T-helper 1 cell treated with Interleukin-12 subunit alpha and Interleukin-12 subunit beta and Interleukin-4 antibody, amounts not matched to agents 30 μg/mL and 1 μg/mL, for 36 hours (primary cell): ENCODE measurements at regions not wholly inside any gene's neighbourhood (a gene's known extent, or its start where the extent isn't known, plus 50 kb on each side); places are given as distances from the start of the nearest gene placed in this dataset.
"Not testable (repeated sequence)": the region's sequence is repeated elsewhere in the genome, so short reads cannot be mapped to it uniquely, and the experiment has no call there.

Experiments
- H3K27ac Mint-ChIP-seq: one replicate; pipeline ENCODE4 v1.8.0; 2021; ENCODE audit warnings: mild to moderate bottlenecking, mixed read lengths
- H3K27me3 Mint-ChIP-seq: one replicate; pipeline ENCODE4 v1.8.0; 2021; ENCODE audit warnings: low read depth, mixed read lengths
- H3K36me3 Mint-ChIP-seq: one replicate; pipeline ENCODE4 v1.8.0; 2021; ENCODE audit warnings: low read depth, mixed read lengths
- H3K4me1 Mint-ChIP-seq: one replicate; pipeline ENCODE4 v1.8.0; 2021; ENCODE audit warnings: low read depth, mixed read lengths
- H3K4me3 Mint-ChIP-seq: one replicate; pipeline ENCODE4 v1.8.0; 2021; ENCODE audit warnings: mild to moderate bottlenecking, moderate library complexity, mixed read lengths
- H3K9me3 Mint-ChIP-seq: one replicate; pipeline ENCODE4 v1.8.0; 2021; ENCODE audit warnings: mixed read lengths

GRCh38 chr3:61411009-61411662 is 150.2 kb upstream of the PTPRG start:
- no peak overlapping the region for H3K4me3 Mint-ChIP-seq
- peaks cover 10% of the 10 kb centered on the region for H3K27me3 Mint-ChIP-seq
- H3K9me3 Mint-ChIP-seq = peaks cover 3% of the 10 kb centered on the region
- no peak overlapping the region for H3K27ac Mint-ChIP-seq
- H3K36me3 Mint-ChIP-seq = no peaks in the 10 kb centered on the region
- peaks cover 5% of the 10 kb centered on the region for H3K4me1 Mint-ChIP-seq

- H3K9me3 Mint-ChIP-seq = peaks cover 3% of the 10 kb centered on the region
- H3K27ac Mint-ChIP-seq = no peak overlapping the region
- peaks cover 7% of the 10 kb centered on the region for H3K27me3 Mint-ChIP-seq
- H3K4me1 Mint-ChIP-seq = peaks cover 5% of the 10 kb centered on the region
- H3K4me3 Mint-ChIP-seq = no peak overlapping the region
- no peaks in the 10 kb centered on the region for H3K36me3 Mint-ChIP-seq
Observed at GRCh38 chr3:61414456-61414855, 146.9 kb upstream of the PTPRG start.

GRCh38 chr3:61415201-61415600 is 146.2 kb upstream of the PTPRG start:
- Mint-ChIP-seq H3K27me3 (peaks cover 7% of the 10 kb centered on the region), H3K4me1 (peaks cover 8% of the 10 kb centered on the region), H3K9me3 (peaks cover 3% of the 10 kb centered on the region), H3K4me3 (no peak overlapping the region), H3K27ac (no peak overlapping the region), H3K36me3 (no peaks in the 10 kb centered on the region)

- H3K4me3 Mint-ChIP-seq = no peak overlapping the region
- peaks cover 10% of the 10 kb centered on the region for H3K4me1 Mint-ChIP-seq
- peaks cover 6% of the 10 kb centered on the region for H3K27me3 Mint-ChIP-seq
- no peaks in the 10 kb centered on the region for H3K36me3 Mint-ChIP-seq
- H3K27ac Mint-ChIP-seq = no peak overlapping the region
- peaks cover 3% of the 10 kb centered on the region for H3K9me3 Mint-ChIP-seq
Observed at GRCh38 chr3:61416618-61417017, 144.8 kb upstream of the PTPRG start.

- no peak overlapping the region for H3K27ac Mint-ChIP-seq
- H3K4me1 Mint-ChIP-seq = peaks cover 10% of the 10 kb centered on the region
- H3K36me3 Mint-ChIP-seq = no peaks in the 10 kb centered on the region
- H3K27me3 Mint-ChIP-seq = peaks cover 4% of the 10 kb centered on the region
- H3K9me3 Mint-ChIP-seq = peaks cover 3% of the 10 kb centered on the region
- no peak overlapping the region for H3K4me3 Mint-ChIP-seq
Observed at GRCh38 chr3:61417352-61417751, 144.0 kb upstream of the PTPRG start.

- Mint-ChIP-seq H3K36me3 (no peaks in the 10 kb centered on the region), H3K27me3 (no peaks in the 10 kb centered on the region), H3K4me3 (peak overlapping the region; percentile 27), H3K27ac (peak overlapping the region; percentile 60), H3K4me1 (peaks cover 5% of the 10 kb centered on the region), H3K9me3 (peaks cover 2% of the 10 kb centered on the region)
Observed at GRCh38 chr3:61420136-61420759, 141.1 kb upstream of the PTPRG start.

- H3K27me3 Mint-ChIP-seq = no peaks in the 10 kb centered on the region
- H3K27ac Mint-ChIP-seq = no peak overlapping the region
- no peaks in the 10 kb centered on the region for H3K36me3 Mint-ChIP-seq
- no peak overlapping the region for H3K4me3 Mint-ChIP-seq
- no peaks in the 10 kb centered on the region for H3K9me3 Mint-ChIP-seq
- peaks cover 5% of the 10 kb centered on the region for H3K4me1 Mint-ChIP-seq
Observed at GRCh38 chr3:61422945-61423673, 138.3 kb upstream of the PTPRG start.

GRCh38 chr3:61425356-61425755 is 136.0 kb upstream of the PTPRG start:
- no peaks in the 10 kb centered on the region for H3K9me3 Mint-ChIP-seq
- H3K27ac Mint-ChIP-seq = no peak overlapping the region
- H3K36me3 Mint-ChIP-seq = no peaks in the 10 kb centered on the region
- H3K4me1 Mint-ChIP-seq = peaks cover under 1% of the 10 kb centered on the region
- no peaks in the 10 kb centered on the region for H3K27me3 Mint-ChIP-seq
- H3K4me3 Mint-ChIP-seq = no peak overlapping the region

GRCh38 chr3:61429106-61429505 is 132.3 kb upstream of the PTPRG start:
- no peaks in the 10 kb centered on the region for H3K4me1 Mint-ChIP-seq
- H3K27me3 Mint-ChIP-seq = no peaks in the 10 kb centered on the region
- H3K27ac Mint-ChIP-seq = no peak overlapping the region
- no peak overlapping the region for H3K4me3 Mint-ChIP-seq
- H3K9me3 Mint-ChIP-seq = no peaks in the 10 kb centered on the region
- no peaks in the 10 kb centered on the region for H3K36me3 Mint-ChIP-seq

GRCh38 chr3:61434901-61435300 is 126.5 kb upstream of the PTPRG start:
- H3K4me3 Mint-ChIP-seq, H3K4me1 Mint-ChIP-seq, H3K9me3 Mint-ChIP-seq, H3K36me3 Mint-ChIP-seq, H3K27me3 Mint-ChIP-seq, H3K27ac Mint-ChIP-seq: not testable (repeated sequence)

- H3K27me3 Mint-ChIP-seq, H3K27ac Mint-ChIP-seq, H3K4me1 Mint-ChIP-seq, H3K9me3 Mint-ChIP-seq, H3K4me3 Mint-ChIP-seq, H3K36me3 Mint-ChIP-seq: not testable (repeated sequence)
Observed at GRCh38 chr3:61435361-61435760, 126.0 kb upstream of the PTPRG start.

- Mint-ChIP-seq H3K4me3 (no peak overlapping the region), H3K36me3 (no peaks in the 10 kb centered on the region), H3K27me3 (no peaks in the 10 kb centered on the region), H3K4me1 (peaks cover 1% of the 10 kb centered on the region), H3K27ac (no peak overlapping the region), H3K9me3 (no peaks in the 10 kb centered on the region)
Observed at GRCh38 chr3:61438253-61439121, 122.9 kb upstream of the PTPRG start.

GRCh38 chr3:61439122-61439458 is 122.3 kb upstream of the PTPRG start:
- Mint-ChIP-seq H3K36me3 (no peaks in the 10 kb centered on the region), H3K27me3 (no peaks in the 10 kb centered on the region), H3K27ac (no peak overlapping the region), H3K4me1 (peaks cover 1% of the 10 kb centered on the region), H3K9me3 (no peaks in the 10 kb centered on the region), H3K4me3 (no peak overlapping the region)

- Mint-ChIP-seq H3K4me1 (peaks cover 1% of the 10 kb centered on the region), H3K36me3 (no peaks in the 10 kb centered on the region), H3K4me3 (no peak overlapping the region), H3K9me3 (no peaks in the 10 kb centered on the region), H3K27me3 (peaks cover 5% of the 10 kb centered on the region), H3K27ac (no peak overlapping the region)
Observed at GRCh38 chr3:61442696-61443095, 118.7 kb upstream of the PTPRG start.
